ENCODE measurements at regions not wholly inside any gene's neighbourhood (a gene's known extent, or its start where the extent isn't known, plus 50 kb on each side); places are given as distances from the start of the nearest gene placed in this dataset.

GRCh38 chrX:9318766-9319165, 146.1 kb upstream of the TBL1X start (continued):
- TF ChIP-seq ZNF462 (CRISPR knock-in tag; IDR thresholded peaks at IDR 0.05) = no peak
- TF ChIP-seq ZNF331 (CRISPR knock-in tag; IDR thresholded peaks at IDR 0.05; ENCODE audit: low read depth) = no peak
- no peak for TF ChIP-seq POLR2AphosphoS5 (IDR thresholded peaks at IDR 0.05; ENCODE audit: low read depth)
- no peak for TF ChIP-seq EZH2phosphoT487 (IDR thresholded peaks at IDR 0.05; ENCODE audit: unreplicated experiment)
- no peak for TF ChIP-seq EZH2 (IDR thresholded peaks at IDR 0.05; ENCODE audit: low read depth, unreplicated experiment)
- TF ChIP-seq ZNF114 (CRISPR knock-in tag; IDR thresholded peaks at IDR 0.05) = no peak

GRCh38 chrX:9320940-9321339, 143.9 kb upstream of the TBL1X start:
- H3K9me3 Mint-ChIP-seq = no peaks in the 10 kb centered on the region

More at GRCh38 chrX:9320940-9321339, 143.9 kb upstream of the TBL1X start:
- Histone ChIP-seq H3K9me2 (ENCODE audit: insufficient read depth) (no peaks in the 10 kb centered on the region), H3K36me3 (ENCODE audit: insufficient read depth) (no peaks in the 10 kb centered on the region), H3K27me3 (ENCODE audit: insufficient read depth) (no peaks in the 10 kb centered on the region), H2AFZ (no peak overlapping the region), H3K4me3 (no peak overlapping the region), H3K4me2 (no peak overlapping the region), H3F3A (replicated peaks; ENCODE audit: low read depth) (no peaks in the 10 kb centered on the region), H3K4me1 (ENCODE audit: insufficient read depth) (no peaks in the 10 kb centered on the region), H3K79me2 (replicated peaks; ENCODE audit: insufficient read depth) (no peaks in the 10 kb centered on the region), H3K27ac (ENCODE audit: low read depth) (no peak overlapping the region), H4K20me1 (replicated peaks; ENCODE audit: insufficient read depth) (no peaks in the 10 kb centered on the region)
- DNase-seq (ENCODE audit: low spot score) (no peak), ATAC-seq (no peak)
- Mint-ChIP-seq H3K27me3 (ENCODE audit: insufficient read depth, low read depth, poor library complexity) (peaks cover 4% of the 10 kb centered on the region), H3K4me1 (peaks cover 11% of the 10 kb centered on the region; the same call in 2 of the 3 replicates), H3K4me3 (no peak overlapping the region), H3K36me3 (ENCODE audit: low read depth) (no peaks in the 10 kb centered on the region), H3K27ac (no peak overlapping the region)
- no peak for TF ChIP-seq NANOG (IDR thresholded peaks at IDR 0.05; ENCODE audit: borderline replicate concordance)
- no peak for TF ChIP-seq REST (IDR thresholded peaks at IDR 0.05; ENCODE audit: unreplicated experiment)
- TF ChIP-seq ETS1 (IDR thresholded peaks at IDR 0.05) = no peak
- TF ChIP-seq EZH2phosphoT487 (IDR thresholded peaks at IDR 0.05; ENCODE audit: unreplicated experiment) = no peak
- TF ChIP-seq ZNF114 (CRISPR knock-in tag; IDR thresholded peaks at IDR 0.05) = no peak

Measured in GM23338 (cell line).